Myocyte (in vitro differentiated cells): ENCODE measurements at regions not wholly inside any gene's neighbourhood (a gene's known extent, or its start where the extent isn't known, plus 50 kb on each side); places are given as distances from the start of the nearest gene placed in this dataset. TPM values are rescaled to one million over a fixed set of nuclear protein-coding genes. Genes with fewer than 3 reads are reported as not detected.
A peak's percentile ranks its signal among the peaks of the same experiment; 100 is the strongest.

Source experiments
- DNase-seq: peaks from one replicate; pipeline ENCODE4 v3.0.0-alpha.2; 2012; ENCODE audit warnings: low read depth
- microRNA-seq: library from miRNA; unstranded; fragments of <30 nt; microRNA quantifications from one replicate; pipeline ENCODE4, GENCODE V29; 2016

GRCh38 chr12:16719713-16720416, 113.9 kb upstream of the LMO3 start:
- DNase-seq = no peak

GRCh38 chr12:16716928-16717327, 111.0 kb upstream of the LMO3 start:
- DNase-seq = no peak

GRCh38 chr12:16692099-16692498, 86.1 kb upstream of the LMO3 start:
- no peak for DNase-seq

GRCh38 chr12:16691624-16692023, 85.7 kb upstream of the LMO3 start:
- DNase-seq = peak; percentile 64

GRCh38 chr12:16688200-16688599, 82.2 kb upstream of the LMO3 start:
- no peak for DNase-seq

GRCh38 chr12:16685107-16685506, 79.1 kb upstream of the LMO3 start:
- peak; percentile 7 for DNase-seq

- no peak for DNase-seq
Measured at GRCh38 chr12:16681196-16681595, 75.2 kb upstream of the LMO3 start.

- DNase-seq = no peak
Measured at GRCh38 chr12:16675438-16675837, 69.5 kb upstream of the LMO3 start.

- no peak for DNase-seq
Measured at GRCh38 chr12:16674885-16675284, 68.9 kb upstream of the LMO3 start.

- peak; percentile 27 for DNase-seq
Measured at GRCh38 chr12:16670456-16671050, 64.6 kb upstream of the LMO3 start.

- no peak for DNase-seq
Measured at GRCh38 chr12:16669756-16670155, 63.8 kb upstream of the LMO3 start.

GRCh38 chr12:16668198-16668597, 62.2 kb upstream of the LMO3 start:
- DNase-seq = no peak

GRCh38 chr12:16658699-16659098, 52.7 kb upstream of the LMO3 start:
- no peak for DNase-seq

Small RNAs in the stretch of these regions (microRNA-seq; reads per million reads assigned to microRNA genes)
- not detected for gene MIR3974
